B cell (primary cell): ENCODE measurements at regions not wholly inside any gene's neighbourhood (a gene's known extent, or its start where the extent isn't known, plus 50 kb on each side); places are given as distances from the start of the nearest gene placed in this dataset.
"Not testable (repeated sequence)": the region's sequence is repeated elsewhere in the genome, so short reads cannot be mapped to it uniquely, and the experiment has no call there.

Experiments used
- ATAC-seq: fragments of 200-7000 bp; cut with Tn5 transposase; one replicate; pipeline ENCODE4 v1.10.0; 2021; ENCODE audit warnings: low read depth, mild to moderate bottlenecking, moderate number of reproducible peaks, moderate library complexity
- CTCF ChIA-PET: fragments of 350-600 bp; sonication (Branson Sonifier 250); formaldehyde crosslinking; loops from one replicate; lab custom pipeline; 2021; ENCODE audit warnings: antibody characterized with exemption, inconsistent platforms; lab: Charles Lee
- POLR2A ChIA-PET: fragments of 350-600 bp; sonication (Branson Sonifier 250); formaldehyde crosslinking; loops from one replicate; lab custom pipeline; 2021; ENCODE audit warnings: antibody characterized with exemption; lab: Charles Lee
- DNase-seq: peaks from one replicate; pipeline ENCODE4 v3.0.0; 2013
- H2AFZ ChIP-seq: 2 replicates; pipeline ENCODE4 v1.6.1; 2012; ENCODE audit warnings: mild to moderate bottlenecking, low read depth, low read length; ENCODE audit not compliant: insufficient read depth, poor library complexity, severe bottlenecking
- H3K27ac ChIP-seq, 2 donors: 1 replicate in 1 of 2; 2 replicates in 1 of 2; pipeline ENCODE4 v1.5.1; 2012 to 2013; ENCODE audit warnings: low read length in 2 of 2, mild to moderate bottlenecking in 2 of 2, moderate library complexity in 1 of 2
- H3K27me3 ChIP-seq, 4 experiments: fragments of 200-600 bp in 1 of 4; sonication (generic) in 1 of 4; replicated peaks in 1 of 4; 1 replicate in 2 of 4; 2 replicates in 2 of 4; pipeline versions ENCODE4 v1.6.1 to v1.7.0; 2013 to 2016; ENCODE audit warnings: low read length in 3 of 4, mild to moderate bottlenecking in 2 of 4, mixed read lengths in 1 of 4, moderate library complexity in 1 of 4; ENCODE audit not compliant: insufficient read depth in 4 of 4, control insufficient read depth in 3 of 4; ENCODE audit errors: control extremely low read depth in 1 of 4
- H3K36me3 ChIP-seq, 2 experiments: replicated peaks in 1 of 2; 1 replicate in 1 of 2; 2 replicates in 1 of 2; pipeline versions ENCODE4 v1.6.1 to v1.7.1; 2013; ENCODE audit warnings: low read length in 1 of 2; ENCODE audit not compliant: insufficient read depth in 2 of 2, control insufficient read depth in 1 of 2; ENCODE audit errors: control extremely low read depth in 1 of 2, extremely low read depth in 1 of 2
- H3K4me1 ChIP-seq, 2 donors: fragments of 200-600 bp in 1 of 2; sonication (generic) in 1 of 2; 1 replicate in 1 of 2; 2 replicates in 1 of 2; pipeline versions ENCODE4 v1.5.1 to v1.6.1; 2013 to 2017; ENCODE audit warnings: low read length in 2 of 2; ENCODE audit not compliant: control insufficient read depth in 2 of 2, insufficient read depth in 2 of 2
- H3K4me2 ChIP-seq: replicated peaks from 2 replicates; pipeline ENCODE3; 2012; ENCODE audit warnings: mild to moderate bottlenecking, low read depth, low read length; ENCODE audit not compliant: poor library complexity, severe bottlenecking
- H3K4me3 ChIP-seq, 5 experiments: fragments of 200-600 bp in 1 of 5; sonication (generic) in 1 of 5; 1 replicate in 3 of 5; 2 replicates in 2 of 5; pipeline versions ENCODE4 v1.5.1 to v1.7.0; 2011 to 2016; ENCODE audit warnings: low read length in 4 of 5, mild to moderate bottlenecking in 4 of 5, low read depth in 2 of 5, control low read depth in 1 of 5, moderate library complexity in 1 of 5; ENCODE audit not compliant: insufficient read depth in 1 of 5; ENCODE audit errors: control extremely low read depth in 1 of 5, extremely low read depth in 1 of 5
- H3K79me2 ChIP-seq: fragments of 200-600 bp; sonication (generic); one replicate; pipeline ENCODE4 v1.6.0; 2016; ENCODE audit warnings: low read length; ENCODE audit not compliant: control insufficient read depth, insufficient read depth
- H3K9ac ChIP-seq: fragments of 200-600 bp; sonication (generic); 2 replicates; pipeline ENCODE4 v1.6.1; 2017; ENCODE audit warnings: mild to moderate bottlenecking, low read length, moderate library complexity
- H3K9me3 ChIP-seq, 3 donors: one replicate each; pipeline versions ENCODE4 v1.6.1 to v1.7.1; 2013; ENCODE audit warnings: low read length in 2 of 3; ENCODE audit not compliant: control insufficient read depth in 2 of 3, insufficient read depth in 1 of 3; ENCODE audit errors: control extremely low read depth in 1 of 3
- H4K20me1 ChIP-seq: 2 replicates; pipeline ENCODE4 v1.6.0; 2012; ENCODE audit warnings: mild to moderate bottlenecking, low read length; ENCODE audit not compliant: insufficient read depth, control insufficient read depth, poor library complexity, severe bottlenecking
- H3K27ac Mint-ChIP-seq: one replicate; pipeline ENCODE4 v1.8.0; 2021; ENCODE audit warnings: mixed read lengths
- H3K27me3 Mint-ChIP-seq: one replicate; pipeline ENCODE4 v1.8.0; 2021; ENCODE audit warnings: mixed read lengths
- H3K4me1 Mint-ChIP-seq: one replicate; pipeline ENCODE4 v1.8.0; 2021; ENCODE audit warnings: mixed read lengths
- H3K4me3 Mint-ChIP-seq: one replicate; pipeline ENCODE4 v1.8.0; 2021; ENCODE audit warnings: mixed read lengths
- H3K9me3 Mint-ChIP-seq: one replicate; pipeline ENCODE4 v1.8.0; 2022; ENCODE audit warnings: mixed read lengths; ENCODE audit not compliant: insufficient read depth
- WGBS: methylation state at CpG from one replicate; pipeline ENCODE4 v1.1.5; 2013; ENCODE audit warnings: missing lambda C conversion rate; ENCODE audit not compliant: insufficient coverage; 5-methylcytosine and 5-hydroxymethylcytosine counted together
- intact Hi-C: fragments of 100-400 bp; cut with micrococcal nuclease; formaldehyde crosslinking; loops from one replicate; pipeline ENCODE4 v1.10.0; 2022

DNA sequence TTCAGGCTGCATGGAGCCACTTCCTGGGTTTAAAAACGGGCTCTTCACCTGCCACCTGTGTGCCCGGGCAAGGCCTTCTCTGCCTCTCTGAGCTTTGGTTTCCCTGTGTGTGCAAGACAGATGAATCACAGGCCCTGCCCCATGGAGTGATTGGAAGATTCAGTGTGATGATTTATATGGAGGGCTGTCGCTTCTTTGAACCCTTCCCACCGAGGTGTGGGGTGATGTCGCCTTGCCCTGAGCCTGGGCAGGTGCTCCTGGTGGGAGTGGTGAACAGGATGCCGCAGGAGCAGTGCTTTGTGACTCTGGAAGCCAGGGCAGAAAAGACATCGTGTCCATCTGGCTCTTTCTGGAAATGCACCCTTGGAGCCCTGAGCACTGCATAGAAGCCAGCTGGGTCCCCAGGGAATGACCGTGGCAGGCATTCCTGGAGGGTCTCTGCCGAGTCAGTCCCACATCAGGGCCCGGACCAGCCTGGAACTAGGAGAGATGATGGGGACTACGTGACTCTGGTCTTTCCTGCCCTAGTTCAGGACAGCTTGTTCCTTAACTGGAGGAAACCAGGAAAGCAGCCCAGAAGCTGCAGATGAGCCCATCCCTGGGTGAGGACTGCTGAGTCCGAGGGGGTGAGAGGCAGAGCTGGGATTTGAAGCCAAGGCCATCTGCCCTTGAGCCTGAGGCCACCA is 56.1 kb upstream of the METTL9 start:
- WGBS: 77% methylated on average over 11 of the region's 12 CpGs
- H3K4me3 ChIP-seq, H3K4me3 Mint-ChIP-seq, DNase-seq, POLR2A ChIA-PET, H2AFZ ChIP-seq, H3K4me2 ChIP-seq, H3K27ac ChIP-seq, intact Hi-C loops, H3K79me2 ChIP-seq, H4K20me1 ChIP-seq, H3K27me3 Mint-ChIP-seq, ATAC-seq, H3K27me3 ChIP-seq, H3K36me3 ChIP-seq, H3K9ac ChIP-seq, H3K9me3 Mint-ChIP-seq, CTCF ChIA-PET, H3K9me3 ChIP-seq: not testable (repeated sequence)
- Mint-ChIP-seq H3K27ac (peak overlapping the region; percentile 18), H3K4me1 (peaks cover 21% of the 10 kb centered on the region)
- peaks cover 13 to 27% of the 10 kb centered on the region in 2 donors for H3K4me1 ChIP-seq

DNA sequence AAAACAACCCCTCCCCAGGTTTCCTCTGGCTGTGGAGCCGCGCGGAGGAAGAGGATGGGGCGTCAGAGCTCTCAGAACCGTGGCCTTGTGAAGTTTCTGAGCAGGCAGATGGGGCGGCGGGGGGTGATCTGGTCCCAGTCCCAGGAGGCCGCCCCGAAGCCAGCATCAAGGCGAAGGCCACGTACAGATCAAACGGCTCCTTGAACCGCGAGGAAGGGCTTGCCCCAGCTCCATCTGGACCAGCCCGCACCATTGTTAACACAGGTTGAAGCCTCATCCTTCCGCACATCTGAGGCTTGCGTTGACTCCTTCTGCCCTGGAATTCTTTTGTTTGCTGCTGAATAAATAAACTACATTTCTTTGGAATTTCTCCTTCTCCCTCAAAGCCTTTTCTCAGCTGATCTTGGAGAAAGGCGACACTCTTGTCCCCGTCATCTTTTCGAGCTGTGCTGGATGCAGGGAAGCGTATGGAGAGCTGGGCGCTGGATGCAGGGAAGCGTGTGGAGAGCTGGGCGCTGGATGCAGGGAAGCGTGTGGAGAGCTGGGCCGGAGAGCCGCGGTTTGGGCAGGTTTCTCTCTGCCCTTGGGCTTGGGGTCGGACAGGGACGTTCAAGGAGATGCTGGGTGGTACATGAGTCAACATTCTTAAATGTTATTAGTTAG is 53.6 kb upstream of the METTL9 start:
- H3K27me3 Mint-ChIP-seq, H3K4me3 Mint-ChIP-seq, H3K36me3 ChIP-seq, H3K9me3 Mint-ChIP-seq, H3K79me2 ChIP-seq, H2AFZ ChIP-seq, H3K27ac ChIP-seq, DNase-seq, H4K20me1 ChIP-seq, H3K9me3 ChIP-seq, H3K27me3 ChIP-seq, H3K4me2 ChIP-seq, intact Hi-C loops, POLR2A ChIA-PET, H3K4me3 ChIP-seq, ATAC-seq, H3K9ac ChIP-seq: not testable (repeated sequence)
- Mint-ChIP-seq H3K27ac (peak overlapping the region; percentile 28), H3K4me1 (peaks cover 17% of the 10 kb centered on the region)
- H3K4me1 ChIP-seq: peaks cover 9 to 18% of the 10 kb centered on the region in 2 donors
- CTCF ChIA-PET: interaction anchor here (0.6 kb wide), 1 partner anchor 164 kb away, joined by 3 read pairs; no protein-coding TSS in a partner anchor
- 90% methylated on average over 14 of the region's 30 CpGs for WGBS

- H3K4me3 ChIP-seq, H3K27me3 ChIP-seq, CTCF ChIA-PET, DNase-seq, H3K27ac ChIP-seq, H3K79me2 ChIP-seq, ATAC-seq, intact Hi-C loops, H3K27me3 Mint-ChIP-seq, H3K27ac Mint-ChIP-seq, POLR2A ChIA-PET, H3K4me2 ChIP-seq, H4K20me1 ChIP-seq, H3K9me3 Mint-ChIP-seq, H3K4me3 Mint-ChIP-seq, H3K9me3 ChIP-seq, H3K36me3 ChIP-seq, H2AFZ ChIP-seq, H3K9ac ChIP-seq: not testable (repeated sequence)
- H3K4me1 Mint-ChIP-seq: peaks cover 16% of the 10 kb centered on the region
- no CpG with 5 or more reads among the region's 7 CpGs for WGBS
- peaks cover 21 to 23% of the 10 kb centered on the region in 2 donors for H3K4me1 ChIP-seq
Observed at GRCh38 chr16:21549396-21549795, 50.0 kb upstream of the METTL9 start.
